Cardiac muscle cell (in vitro differentiated cells and primary cell): ENCODE measurements at regions not wholly inside any gene's neighbourhood (a gene's known extent, or its start where the extent isn't known, plus 50 kb on each side); places are given as distances from the start of the nearest gene placed in this dataset.

Experiments
- DNase-seq, 2 donors: peaks; one replicate each; pipeline versions ENCODE4 v3.0.0 to v3.0.0-alpha.2; 2010 to 2017; ENCODE audit warnings: low read depth in 1 of 2, low spot score in 1 of 2
- H3K27ac ChIP-seq: fragments of 200-600 bp; sonication (generic); 2 replicates; pipeline ENCODE4 v1.5.1; 2016
- H3K27me3 ChIP-seq: fragments of 200-600 bp; sonication (generic); 2 replicates; pipeline ENCODE4 v1.6.0; 2016; ENCODE audit warnings: control low read depth
- H3K36me3 ChIP-seq: fragments of 200-600 bp; sonication (generic); 2 replicates; pipeline ENCODE4 v1.5.1; 2016; ENCODE audit warnings: control low read depth
- H3K4me1 ChIP-seq: fragments of 200-600 bp; sonication (generic); 2 replicates; pipeline ENCODE4 v1.8.1; 2017; ENCODE audit warnings: low read depth, mild to moderate bottlenecking, mixed run types
- H3K4me3 ChIP-seq: fragments of 200-600 bp; sonication (generic); 2 replicates; pipeline ENCODE4 v1.5.1; 2016; ENCODE audit warnings: mild to moderate bottlenecking
- H3K9me3 ChIP-seq: fragments of 200-600 bp; sonication (generic); 2 replicates; pipeline ENCODE4 v1.5.1; 2017; ENCODE audit warnings: low read depth, mild to moderate bottlenecking, control low read depth
- TF ChIP-seq, protein P1 (sequence below): IDR thresholded peaks from 2 replicates; pipeline ENCODE4 v1.5.1; 2012; ENCODE audit warnings: low read depth, mild to moderate bottlenecking, low read length

DNA sequence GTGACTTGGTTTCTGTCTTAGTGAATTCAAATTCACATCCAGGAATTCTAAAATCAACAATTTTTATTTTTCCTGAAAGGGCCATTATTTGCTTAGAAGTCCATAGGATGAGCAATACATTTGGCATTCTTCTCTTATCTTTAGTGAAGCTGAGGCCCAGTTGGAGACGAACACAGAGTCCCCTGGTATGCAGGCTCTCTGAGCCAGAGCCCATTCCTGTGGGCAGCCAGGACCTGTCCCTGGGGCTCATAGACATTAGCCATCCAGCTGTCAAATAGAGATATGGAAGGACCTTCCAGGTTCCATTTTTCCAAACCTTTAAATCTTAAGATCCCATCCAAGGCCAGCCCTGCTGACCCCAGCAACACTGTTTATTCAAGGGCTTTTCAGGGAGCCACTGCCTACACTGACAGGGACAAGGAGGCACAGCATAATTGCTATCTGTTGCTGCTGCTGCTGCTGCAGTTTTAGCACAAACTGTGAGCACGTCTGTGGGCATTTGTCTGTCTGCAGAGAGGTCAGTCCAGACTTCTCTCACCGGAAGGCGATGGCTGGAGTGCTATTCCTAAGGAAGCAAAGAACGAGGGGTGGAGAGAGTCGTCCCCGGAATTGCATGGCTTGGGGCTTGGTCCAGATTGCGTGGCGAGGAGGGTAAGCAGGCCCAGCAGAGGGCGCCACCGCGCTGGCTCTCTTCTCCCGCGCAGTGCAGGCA is 639.0 kb downstream of the CCDC171 start:
- no peak overlapping the region for H3K27ac ChIP-seq
- no peaks in the 10 kb centered on the region for H3K36me3 ChIP-seq
- H3K9me3 ChIP-seq = no peaks in the 10 kb centered on the region
- DNase-seq = peak; percentile 76 to 95
- TF ChIP-seq, protein P1, sequence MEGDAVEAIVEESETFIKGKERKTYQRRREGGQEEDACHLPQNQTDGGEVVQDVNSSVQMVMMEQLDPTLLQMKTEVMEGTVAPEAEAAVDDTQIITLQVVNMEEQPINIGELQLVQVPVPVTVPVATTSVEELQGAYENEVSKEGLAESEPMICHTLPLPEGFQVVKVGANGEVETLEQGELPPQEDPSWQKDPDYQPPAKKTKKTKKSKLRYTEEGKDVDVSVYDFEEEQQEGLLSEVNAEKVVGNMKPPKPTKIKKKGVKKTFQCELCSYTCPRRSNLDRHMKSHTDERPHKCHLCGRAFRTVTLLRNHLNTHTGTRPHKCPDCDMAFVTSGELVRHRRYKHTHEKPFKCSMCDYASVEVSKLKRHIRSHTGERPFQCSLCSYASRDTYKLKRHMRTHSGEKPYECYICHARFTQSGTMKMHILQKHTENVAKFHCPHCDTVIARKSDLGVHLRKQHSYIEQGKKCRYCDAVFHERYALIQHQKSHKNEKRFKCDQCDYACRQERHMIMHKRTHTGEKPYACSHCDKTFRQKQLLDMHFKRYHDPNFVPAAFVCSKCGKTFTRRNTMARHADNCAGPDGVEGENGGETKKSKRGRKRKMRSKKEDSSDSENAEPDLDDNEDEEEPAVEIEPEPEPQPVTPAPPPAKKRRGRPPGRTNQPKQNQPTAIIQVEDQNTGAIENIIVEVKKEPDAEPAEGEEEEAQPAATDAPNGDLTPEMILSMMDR = peak; percentile 86
- no peak overlapping the region for H3K4me3 ChIP-seq
- peaks cover 9% of the 10 kb centered on the region for H3K27me3 ChIP-seq
- H3K4me1 ChIP-seq = no peaks in the 10 kb centered on the region

DNA sequence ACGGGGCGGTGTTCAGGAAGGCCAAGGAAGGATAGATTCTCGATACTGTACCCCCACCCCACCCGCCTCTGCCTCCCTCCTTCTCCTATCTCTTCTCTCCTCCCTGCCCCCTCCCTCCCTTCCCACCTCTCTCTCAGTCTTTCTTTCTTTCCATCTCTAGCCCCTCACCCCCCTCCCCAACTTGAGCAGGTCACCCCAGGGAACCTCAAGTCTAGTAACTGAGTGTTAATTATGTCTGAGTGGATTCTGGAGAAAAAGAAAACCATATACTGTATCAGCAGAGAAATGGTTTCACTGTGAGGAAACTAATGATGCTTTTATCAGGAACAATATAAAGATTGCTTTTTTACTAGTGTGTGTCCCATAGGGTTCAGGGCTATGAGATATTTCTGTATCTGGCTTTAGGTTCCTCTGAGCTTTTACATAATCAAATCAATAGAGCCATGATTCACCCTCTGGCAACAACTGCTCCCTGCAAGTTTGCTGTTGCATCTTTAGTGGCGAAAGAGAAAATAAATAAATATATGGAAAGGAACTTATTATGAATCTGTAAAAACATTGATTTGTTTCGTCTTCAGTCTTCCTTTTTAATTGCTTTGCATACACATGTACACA is 639.7 kb downstream of the CCDC171 start:
- TF ChIP-seq, protein P1 = no peak
- no peaks in the 10 kb centered on the region for H3K4me1 ChIP-seq
- no peaks in the 10 kb centered on the region for H3K36me3 ChIP-seq
- no peaks in the 10 kb centered on the region for H3K9me3 ChIP-seq
- no peak overlapping the region for H3K4me3 ChIP-seq
- DNase-seq = peak in 1 of 2 donors; percentile 76
- peaks cover 15% of the 10 kb centered on the region for H3K27me3 ChIP-seq
- H3K27ac ChIP-seq = no peak overlapping the region

DNA sequence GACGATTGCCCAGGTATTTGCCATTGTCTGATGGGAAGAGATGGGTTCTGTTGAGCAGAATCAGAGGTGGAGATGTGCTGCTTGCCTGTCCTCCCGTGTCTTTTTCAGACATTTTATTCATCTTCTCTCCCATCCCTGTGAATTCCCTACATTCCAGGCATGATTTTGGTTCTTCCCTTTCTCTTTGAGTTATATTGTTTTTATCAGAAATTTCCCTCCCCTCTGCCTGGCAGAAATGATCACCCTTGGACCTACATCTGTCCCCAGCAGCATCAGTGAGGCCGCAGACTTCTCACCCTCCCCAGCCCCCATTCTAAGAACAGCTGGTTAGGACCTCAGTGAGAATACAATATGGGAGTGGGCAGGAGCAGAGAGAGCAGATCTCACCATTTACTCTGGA is 640.2 kb downstream of the CCDC171 start:
- TF ChIP-seq, protein P1 = no peak
- Histone ChIP-seq H3K4me3 (no peak overlapping the region), H3K27me3 (peaks cover 17% of the 10 kb centered on the region), H3K4me1 (no peaks in the 10 kb centered on the region), H3K9me3 (no peaks in the 10 kb centered on the region), H3K36me3 (no peaks in the 10 kb centered on the region), H3K27ac (no peak overlapping the region)
- peak in 1 of 2 donors; percentile 38 for DNase-seq

DNA sequence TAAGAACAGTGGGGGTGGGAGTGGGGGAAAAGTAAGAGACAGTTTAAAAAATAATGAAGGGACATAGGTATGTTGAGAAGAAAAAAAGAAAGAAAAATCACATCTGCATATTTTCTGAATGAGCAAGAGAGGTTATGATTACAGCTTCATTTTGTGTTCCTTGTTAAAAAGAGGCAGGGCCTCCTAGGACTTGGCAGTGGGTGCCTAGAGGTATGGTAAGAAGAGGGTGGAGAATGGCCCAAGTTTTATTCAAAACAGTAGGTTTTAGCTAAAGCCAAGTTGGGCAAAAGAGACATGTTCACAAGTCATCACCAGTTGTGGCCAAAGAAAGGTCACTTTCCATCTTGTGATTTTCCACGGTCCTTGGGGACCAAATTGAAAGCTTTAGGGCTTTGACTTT is 643.4 kb downstream of the CCDC171 start:
- H3K9me3 ChIP-seq = no peaks in the 10 kb centered on the region
- no peaks in the 10 kb centered on the region for H3K4me1 ChIP-seq
- H3K36me3 ChIP-seq = no peaks in the 10 kb centered on the region
- TF ChIP-seq, protein P1 = no peak
- H3K4me3 ChIP-seq = no peak overlapping the region
- peaks cover 22% of the 10 kb centered on the region for H3K27me3 ChIP-seq
- no peak overlapping the region for H3K27ac ChIP-seq
- DNase-seq = no peak

DNA sequence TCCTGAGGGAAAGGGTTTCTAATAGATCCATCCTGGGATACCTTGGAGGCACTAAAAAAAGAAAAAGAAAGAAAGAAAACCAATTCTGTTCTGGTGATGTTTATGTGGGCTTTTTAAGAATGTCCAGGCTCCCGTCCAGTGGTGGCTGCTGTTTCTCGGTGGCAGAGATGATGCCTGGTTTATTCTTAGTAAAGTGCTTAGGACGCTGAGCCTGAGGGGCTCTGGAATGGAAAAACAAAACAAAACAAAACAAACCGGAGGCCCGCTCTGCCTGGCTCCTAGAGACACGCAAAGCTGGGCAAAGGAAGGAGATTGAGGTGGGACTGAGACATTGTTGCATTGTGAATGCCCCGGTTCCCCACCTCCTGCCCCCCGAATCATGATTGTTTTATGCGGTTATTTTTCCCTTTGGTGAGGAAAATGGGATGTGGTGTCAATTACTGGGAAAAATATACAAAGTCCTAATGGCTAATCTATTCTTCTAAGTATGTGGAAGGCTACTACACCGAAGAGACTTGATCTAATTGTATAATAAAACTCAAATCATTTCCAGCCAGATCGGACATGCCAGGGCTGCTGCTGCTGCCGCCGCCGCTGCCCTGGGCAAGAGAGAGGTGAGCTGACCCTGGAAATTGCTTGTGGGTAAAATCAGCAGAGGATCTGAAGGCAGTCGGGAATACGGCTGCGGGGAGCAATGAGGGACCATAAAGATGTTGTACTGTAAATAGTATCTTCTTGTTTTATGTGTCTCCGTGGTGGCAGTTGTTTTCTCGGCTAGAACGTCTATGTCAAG is 644.9 kb downstream of the CCDC171 start:
- H3K27me3 ChIP-seq = peaks cover 19% of the 10 kb centered on the region
- DNase-seq = no peak
- H3K4me1 ChIP-seq = no peaks in the 10 kb centered on the region
- no peak overlapping the region for H3K27ac ChIP-seq
- no peaks in the 10 kb centered on the region for H3K9me3 ChIP-seq
- TF ChIP-seq, protein P1 = no peak
- no peak overlapping the region for H3K4me3 ChIP-seq
- no peaks in the 10 kb centered on the region for H3K36me3 ChIP-seq
